Esophagus muscularis mucosa (tissue), 4 donors: ENCODE measurements at regions not wholly inside any gene's neighbourhood (a gene's known extent, or its start where the extent isn't known, plus 50 kb on each side); places are given as distances from the start of the nearest gene placed in this dataset.

Source experiments
- DNase-seq: peaks from one replicate; pipeline ENCODE4 v3.0.0-alpha.2; 2017; ENCODE audit errors: extremely low spot score
- H3K27ac ChIP-seq, 4 donors: fragments of 200-600 bp; sonication (generic); replicated peaks in 1 of 4; 1 replicate in 3 of 4; 2 replicates in 1 of 4; pipeline ENCODE4 v1.5.1; 2016 to 2019; ENCODE audit warnings: mild to moderate bottlenecking in 1 of 4
- H3K27me3 ChIP-seq, 4 donors: fragments of 200-600 bp; sonication (generic); one replicate each; pipeline versions ENCODE4 v1.5.1 to v1.6.0; 2016 to 2019
- H3K36me3 ChIP-seq, 4 donors: fragments of 200-600 bp; sonication (generic); one replicate each; pipeline ENCODE4 v1.5.1; 2016 to 2019
- H3K4me1 ChIP-seq, 4 donors: fragments of 200-600 bp; sonication (generic); one replicate each; pipeline ENCODE4 v1.5.1; 2016 to 2019
- H3K4me3 ChIP-seq, 4 donors: fragments of 200-600 bp; sonication (generic); 1 replicate in 2 of 4; 2 replicates in 2 of 4; pipeline ENCODE4 v1.5.1; 2016 to 2019; ENCODE audit warnings: mild to moderate bottlenecking in 4 of 4, moderate library complexity in 1 of 4
- H3K9me3 ChIP-seq, 4 donors: fragments of 200-600 bp; sonication (generic); 1 replicate in 3 of 4; 2 replicates in 1 of 4; pipeline ENCODE4 v1.5.1; 2016 to 2019
- CTCF ChIP-seq, 3 experiments: fragments of 200-600 bp in 2 of 3; fragments of 450-650 bp in 1 of 3; sonication (generic) in 2 of 3; IDR thresholded peaks; one replicate each; pipeline ENCODE4 v1.5.1; 2017 to 2019; ENCODE audit warnings: antibody characterized with exemption in 3 of 3, mild to moderate bottlenecking in 2 of 3, moderate library complexity in 1 of 3
- EP300 ChIP-seq: sonication (generic); formaldehyde crosslinking; IDR thresholded peaks from one replicate; pipeline ENCODE4 v1.6.1; 2017; ENCODE audit warnings: antibody characterized with exemption
- POLR2A ChIP-seq: fragments of 450-650 bp; IDR thresholded peaks from one replicate; pipeline ENCODE4 v1.6.1; 2017; ENCODE audit warnings: antibody characterized with exemption, moderate library complexity, mild to moderate bottlenecking, low read depth
- POLR2AphosphoS5 ChIP-seq, 2 donors: sonication (generic); formaldehyde crosslinking; IDR thresholded peaks; one replicate each; pipeline ENCODE4 v1.6.1; 2017; ENCODE audit warnings: antibody characterized with exemption in 2 of 2
- WGBS: methylation state at CpG from one replicate; pipeline ENCODE4 v1.1.5; 2018; 5-methylcytosine and 5-hydroxymethylcytosine counted together
- intact Hi-C: fragments of 100-400 bp; cut with DNase I; formaldehyde crosslinking; loops from one replicate; pipeline ENCODE4 v1.15.1; 2023

- Histone ChIP-seq H3K27ac (no peak overlapping the region), H3K36me3 (no peaks in the 10 kb centered on the region), H3K4me3 (no peak overlapping the region), H3K4me1 (peaks cover 0 to 4% (median 0%) of the 10 kb centered on the region in 4 donors), H3K27me3 (no peaks in the 10 kb centered on the region), H3K9me3 (peaks cover 0 to 18% (median 11%) of the 10 kb centered on the region in 4 donors)
- TF ChIP-seq POLR2A (no peak), CTCF (IDR thresholded peaks at IDR 0.05) (no peak), POLR2AphosphoS5 (IDR thresholded peaks at IDR 0.05) (no peak), EP300 (no peak)
- WGBS = 81% methylated on average over 2 of the region's 2 CpGs
- intact Hi-C loops = no loop called here
- DNase-seq = no peak
These were observed 97.6 kb upstream of the LRRC3B start for GRCh38 chr3:26525013-26525412.

- no peaks in the 10 kb centered on the region for H3K27me3 ChIP-seq
- H3K36me3 ChIP-seq = no peaks in the 10 kb centered on the region
- DNase-seq = no peak
- H3K4me3 ChIP-seq = no peak overlapping the region
- H3K9me3 ChIP-seq = no peaks in the 10 kb centered on the region
- intact Hi-C loops = no loop called here
- no peak for TF ChIP-seq CTCF (IDR thresholded peaks at IDR 0.05)
- TF ChIP-seq POLR2A = no peak
- no peak for TF ChIP-seq POLR2AphosphoS5 (IDR thresholded peaks at IDR 0.05)
- no peaks in the 10 kb centered on the region for H3K4me1 ChIP-seq
- 62% methylated on average over 2 of the region's 2 CpGs for WGBS
- no peak overlapping the region for H3K27ac ChIP-seq
These were observed 87.4 kb upstream of the LRRC3B start for GRCh38 chr3:26535151-26535550.

- 89% methylated on average over 2 of the region's 2 CpGs for whole genome bisulfite sequencing
- Histone ChIP-seq H3K27ac (no peak overlapping the region), H3K4me1 (no peaks in the 10 kb centered on the region), H3K9me3 (no peaks in the 10 kb centered on the region), H3K4me3 (no peak overlapping the region), H3K36me3 (no peaks in the 10 kb centered on the region), H3K27me3 (no peaks in the 10 kb centered on the region)
- intact Hi-C loops = no loop called here
- TF ChIP-seq POLR2AphosphoS5 (IDR thresholded peaks at IDR 0.05) (no peak), CTCF (IDR thresholded peaks at IDR 0.05) (no peak), EP300 (no peak), POLR2A (no peak)
- DNase-seq = no peak
These were observed 85.6 kb upstream of the LRRC3B start for GRCh38 chr3:26536955-26537354.

DNA sequence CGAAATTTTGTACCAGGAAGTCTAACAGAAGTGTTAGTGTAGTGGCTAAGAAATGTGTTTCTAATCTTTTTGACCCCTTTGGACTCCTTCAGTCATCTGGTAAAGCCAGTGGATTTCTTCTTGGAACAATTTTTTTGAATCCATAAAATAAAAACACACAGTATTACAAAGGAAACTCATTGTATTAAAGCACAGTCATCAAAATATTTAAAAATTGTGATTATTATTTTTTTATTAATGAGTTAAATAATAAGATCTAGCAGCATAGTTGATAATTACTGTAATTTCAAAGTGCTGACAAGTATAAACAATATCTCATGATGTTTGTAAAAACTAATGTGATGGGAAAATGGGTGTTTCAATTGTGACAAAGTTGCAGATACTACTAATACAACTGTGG, 72.2 kb upstream of the LRRC3B start:
- no peak overlapping the region for H3K27ac ChIP-seq
- no peaks in the 10 kb centered on the region for H3K4me1 ChIP-seq
- no peak for DNase-seq
- TF ChIP-seq POLR2AphosphoS5 (IDR thresholded peaks at IDR 0.05) = no peak
- TF ChIP-seq POLR2A = no peak
- no peak for TF ChIP-seq EP300
- no peak for TF ChIP-seq CTCF (IDR thresholded peaks at IDR 0.05)
- intact Hi-C loops = no loop called here
- 87% methylated on average over 1 of the region's 1 CpG for WGBS
- peaks cover 0 to 2% (median 0%) of the 10 kb centered on the region in 4 donors for H3K9me3 ChIP-seq
- no peaks in the 10 kb centered on the region for H3K27me3 ChIP-seq
- H3K4me3 ChIP-seq = no peak overlapping the region
- no peaks in the 10 kb centered on the region for H3K36me3 ChIP-seq

DNA sequence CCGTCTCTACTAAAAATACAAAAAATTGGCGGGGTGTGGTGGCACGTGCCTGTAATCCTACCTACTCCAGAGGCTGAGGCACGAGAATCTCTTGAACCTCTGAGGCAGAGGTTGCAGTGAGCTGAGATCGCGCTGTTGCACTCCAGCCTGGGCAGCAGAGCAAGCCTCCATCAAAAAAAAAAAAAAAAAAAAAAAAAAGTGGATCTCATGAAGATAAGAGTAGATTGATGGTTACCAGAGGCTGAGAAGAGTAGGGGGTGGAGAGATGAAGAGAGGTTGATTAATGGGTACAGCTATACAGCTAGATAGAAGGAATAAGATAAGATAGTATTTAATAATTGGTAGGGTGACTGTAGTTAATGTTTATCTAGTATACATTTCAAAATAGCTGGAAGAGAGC, 65.9 kb upstream of the LRRC3B start:
- Histone ChIP-seq H3K36me3 (no peaks in the 10 kb centered on the region), H3K9me3 (no peaks in the 10 kb centered on the region), H3K27ac (no peak overlapping the region), H3K4me3 (no peak overlapping the region), H3K27me3 (no peaks in the 10 kb centered on the region), H3K4me1 (no peaks in the 10 kb centered on the region)
- TF ChIP-seq POLR2AphosphoS5 (IDR thresholded peaks at IDR 0.05) (no peak), POLR2A (no peak), CTCF (IDR thresholded peaks at IDR 0.05) (no peak), EP300 (no peak)
- DNase-seq = no peak
- intact Hi-C loops = no loop called here
- 85% methylated on average over 6 of the region's 6 CpGs for WGBS
